ENCODE measurements at regions not wholly inside any gene's neighbourhood (a gene's known extent, or its start where the extent isn't known, plus 50 kb on each side); places are given as distances from the start of the nearest gene placed in this dataset.

DNA sequence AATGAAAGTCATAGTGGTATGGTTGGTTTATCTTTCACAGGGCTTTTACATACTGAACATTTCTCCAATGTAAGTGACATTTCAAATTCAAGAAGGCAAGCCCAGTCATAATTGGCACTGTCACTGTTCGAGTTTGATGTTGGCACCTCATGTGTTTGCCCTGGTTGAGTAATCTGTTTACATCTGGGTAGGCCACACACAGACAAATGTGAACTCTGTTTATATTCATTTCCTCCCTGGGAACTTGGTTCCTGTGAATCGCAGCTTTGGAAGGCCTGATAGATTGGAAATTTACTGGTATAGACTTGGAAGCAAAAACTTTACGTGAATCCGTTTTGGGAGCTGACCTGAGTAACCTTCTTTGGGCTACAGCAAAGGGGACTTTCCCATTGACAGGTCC is 395.2 kb upstream of the AZI2 start:
- TF ChIP-seq POLR2A (IDR thresholded peaks at IDR 0.05), result no peak
- TF ChIP-seq, protein P1, sequence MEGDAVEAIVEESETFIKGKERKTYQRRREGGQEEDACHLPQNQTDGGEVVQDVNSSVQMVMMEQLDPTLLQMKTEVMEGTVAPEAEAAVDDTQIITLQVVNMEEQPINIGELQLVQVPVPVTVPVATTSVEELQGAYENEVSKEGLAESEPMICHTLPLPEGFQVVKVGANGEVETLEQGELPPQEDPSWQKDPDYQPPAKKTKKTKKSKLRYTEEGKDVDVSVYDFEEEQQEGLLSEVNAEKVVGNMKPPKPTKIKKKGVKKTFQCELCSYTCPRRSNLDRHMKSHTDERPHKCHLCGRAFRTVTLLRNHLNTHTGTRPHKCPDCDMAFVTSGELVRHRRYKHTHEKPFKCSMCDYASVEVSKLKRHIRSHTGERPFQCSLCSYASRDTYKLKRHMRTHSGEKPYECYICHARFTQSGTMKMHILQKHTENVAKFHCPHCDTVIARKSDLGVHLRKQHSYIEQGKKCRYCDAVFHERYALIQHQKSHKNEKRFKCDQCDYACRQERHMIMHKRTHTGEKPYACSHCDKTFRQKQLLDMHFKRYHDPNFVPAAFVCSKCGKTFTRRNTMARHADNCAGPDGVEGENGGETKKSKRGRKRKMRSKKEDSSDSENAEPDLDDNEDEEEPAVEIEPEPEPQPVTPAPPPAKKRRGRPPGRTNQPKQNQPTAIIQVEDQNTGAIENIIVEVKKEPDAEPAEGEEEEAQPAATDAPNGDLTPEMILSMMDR (IDR thresholded peaks at IDR 0.05), result no peak
- 68 to 87% (median 78%) methylated on average over 4 of the region's 4 CpGs for WGBS, 4 donors
- no peak for DNase-seq
- Histone ChIP-seq H3K9me3 (no peaks in the 10 kb centered on the region), H3K27ac (peak overlapping the region in 10 of 12 donors; percentile 8 to 94 (median 76)), H3K4me1 (peaks cover 0 to 37% (median 13%) of the 10 kb centered on the region in 12 donors), H3K36me3 (no peaks in the 10 kb centered on the region), H3K4me3 (no peak overlapping the region), H3K27me3 (no peaks in the 10 kb centered on the region)
- intact Hi-C loops (cut with DNase I), result no loop called here
- ATAC-seq, result peak in 1 of 4 donors; percentile 22

DNA sequence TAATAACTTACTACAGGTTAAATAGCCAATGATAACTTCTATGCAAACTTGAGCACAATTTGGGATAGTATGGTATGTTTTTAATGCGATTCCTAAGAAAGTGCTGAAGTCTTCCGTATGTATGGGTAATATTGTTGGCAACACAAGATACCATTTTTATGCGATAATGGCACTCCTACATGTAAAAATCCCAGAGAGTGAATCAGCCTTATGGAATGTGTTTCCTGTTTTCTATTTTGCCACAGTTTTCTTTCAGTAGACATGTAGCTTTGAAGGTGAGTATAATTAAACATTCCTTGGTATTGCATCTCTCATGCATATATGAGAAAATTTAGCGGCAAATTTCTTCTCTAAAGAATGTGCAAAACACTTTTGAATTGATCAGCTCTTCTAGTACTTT is 396.8 kb upstream of the AZI2 start:
- 60 to 73% (median 68%) methylated on average over 4 of the region's 4 CpGs for WGBS, 4 donors
- intact Hi-C loops (cut with DNase I), result loop anchor here in 1 of 10 donors (5.0 kb wide), 1 partner anchor 37 kb away; no protein-coding TSS in a partner anchor
- no peak overlapping the region for H3K4me3 ChIP-seq
- DNase-seq (no peak), ATAC-seq (no peak)
- peak overlapping the region; percentile 8 to 94 (median 74) for H3K27ac ChIP-seq
- peaks cover 0 to 10% (median 2%) of the 10 kb centered on the region in 12 donors for H3K9me3 ChIP-seq
- TF ChIP-seq POLR2A (IDR thresholded peaks at IDR 0.05), result no peak
- TF ChIP-seq, protein P1 (IDR thresholded peaks at IDR 0.05), result no peak
- no peaks in the 10 kb centered on the region for H3K36me3 ChIP-seq
- no peaks in the 10 kb centered on the region for H3K27me3 ChIP-seq
- H3K4me1 ChIP-seq, result peaks cover 0 to 37% (median 13%) of the 10 kb centered on the region in 12 donors

DNA sequence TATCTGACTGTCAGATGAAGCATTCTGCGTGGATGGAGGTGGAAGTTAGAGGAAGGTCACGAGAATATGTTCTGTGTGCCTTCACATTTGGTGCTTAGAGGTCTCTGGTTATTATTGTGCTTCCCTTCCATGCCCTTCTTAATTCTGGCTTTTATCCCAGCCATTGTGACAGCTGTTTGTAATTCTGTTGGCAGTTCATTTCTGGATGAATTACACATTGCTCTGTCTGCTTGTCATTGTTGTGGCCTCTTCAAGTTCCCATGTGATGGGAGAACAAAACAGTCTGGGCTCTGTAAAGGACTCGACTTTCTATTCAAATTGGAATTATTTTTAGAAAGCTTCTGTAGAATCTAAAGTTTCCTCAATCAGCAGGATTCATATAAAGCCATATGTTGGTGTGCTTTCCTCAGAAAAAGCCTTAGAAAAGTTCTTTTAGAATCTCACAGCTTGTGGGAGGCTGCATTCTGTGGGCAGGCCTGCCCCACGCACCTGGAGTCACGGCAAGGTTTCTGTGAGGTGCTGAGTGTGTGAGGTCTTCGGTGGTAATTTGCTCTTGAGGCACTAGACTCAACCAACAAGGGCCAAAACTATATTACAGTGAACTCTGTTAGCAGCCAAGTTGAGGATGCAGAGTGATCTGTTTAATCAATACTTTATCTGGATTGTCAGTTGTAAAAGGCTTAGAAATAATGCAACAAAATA is 397.4 kb upstream of the AZI2 start:
- Histone ChIP-seq H3K36me3 (no peaks in the 10 kb centered on the region), H3K9me3 (peaks cover 0 to 16% (median 4%) of the 10 kb centered on the region in 12 donors), H3K27ac (peak overlapping the region; percentile 65 to 96 (median 76)), H3K27me3 (no peaks in the 10 kb centered on the region), H3K4me3 (no peak overlapping the region), H3K4me1 (peaks cover 0 to 37% (median 13%) of the 10 kb centered on the region in 12 donors)
- TF ChIP-seq POLR2A (IDR thresholded peaks at IDR 0.05), result no peak
- TF ChIP-seq, protein P1 (IDR thresholded peaks at IDR 0.05), result no peak
- 29 to 39% (median 36%) methylated on average over 6 of the region's 6 CpGs for WGBS, 4 donors
- DNase-seq (peak in 3 of 5 donors; percentile 22 to 26 (median 22)), ATAC-seq (peak; percentile 89 to 95 (median 93))
- intact Hi-C loops (cut with DNase I), result loop anchor here in 1 of 10 donors (5.0 kb wide), 1 partner anchor 36 kb away; no protein-coding TSS in a partner anchor

DNA sequence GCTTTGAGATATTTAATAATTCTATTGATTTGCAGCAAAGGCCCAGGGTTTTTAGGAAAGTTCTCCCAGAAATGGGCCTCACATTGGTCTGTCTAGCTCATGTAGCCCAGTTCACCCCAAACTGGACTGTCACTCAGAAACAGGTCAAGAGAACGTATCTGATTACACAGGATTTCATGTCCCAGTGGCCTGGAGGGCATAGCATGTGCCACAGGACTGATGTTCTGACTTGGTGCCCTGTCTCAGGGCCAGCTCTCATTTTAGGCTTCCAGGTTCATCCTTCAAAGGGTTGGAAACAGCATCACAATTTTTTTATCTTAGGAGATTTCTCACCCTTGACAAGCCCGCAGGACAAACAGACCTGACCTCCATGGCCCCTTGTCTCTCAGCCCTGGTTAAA is 398.4 kb upstream of the AZI2 start:
- no peak for TF ChIP-seq POLR2A (IDR thresholded peaks at IDR 0.05)
- TF ChIP-seq, protein P1 (IDR thresholded peaks at IDR 0.05), result no peak

More for the DNA sequence above, 398.4 kb upstream of the AZI2 start:
- WGBS, 4 donors, result 57 to 75% (median 68%) methylated on average over 2 of the region's 2 CpGs
- Histone ChIP-seq H3K36me3 (no peaks in the 10 kb centered on the region), H3K4me1 (peaks cover 0 to 37% (median 13%) of the 10 kb centered on the region in 12 donors), H3K27ac (peak overlapping the region in 11 of 12 donors; percentile 46 to 96 (median 76)), H3K9me3 (peaks cover 0 to 21% (median 5%) of the 10 kb centered on the region in 12 donors), H3K27me3 (no peaks in the 10 kb centered on the region), H3K4me3 (no peak overlapping the region)
- intact Hi-C loops (cut with DNase I), result loop anchor here in 1 of 10 donors (5.0 kb wide), 1 partner anchor 35 kb away; no protein-coding TSS in a partner anchor
- DNase-seq (no peak), ATAC-seq (no peak)

Measured in heart left ventricle (tissue), 16 donors.